Right renal cortex interstitium (tissue), 3 donors: ENCODE measurements at regions not wholly inside any gene's neighbourhood (a gene's known extent, or its start where the extent isn't known, plus 50 kb on each side); places are given as distances from the start of the nearest gene placed in this dataset.

Source experiments
- DNase-seq, 3 donors: peaks; one replicate each; pipeline ENCODE4 v3.0.0-alpha.2; 2013; ENCODE audit warnings: low read depth in 3 of 3, low spot score in 2 of 3

- no peak for DNase-seq
Measured at GRCh38 chr3:194001728-194002459, 134.1 kb upstream of the HES1 start.

GRCh38 chr3:194003114-194004057 lies 132.6 kb upstream of the HES1 start:
- DNase-seq: peak; percentile 56 to 73 (median 70)

- DNase-seq: no peak
Measured at GRCh38 chr3:194005930-194006501, 129.9 kb upstream of the HES1 start.

- no peak for DNase-seq
Measured at GRCh38 chr3:194007592-194008337, 128.2 kb upstream of the HES1 start.

GRCh38 chr3:194009019-194009418 lies 126.9 kb upstream of the HES1 start:
- no peak for DNase-seq

GRCh38 chr3:194009892-194010533 lies 125.9 kb upstream of the HES1 start:
- no peak for DNase-seq

- DNase-seq: no peak
Measured at GRCh38 chr3:194011807-194012206, 124.1 kb upstream of the HES1 start.

- no peak for DNase-seq
Measured at GRCh38 chr3:194013928-194014327, 122.0 kb upstream of the HES1 start.

- no peak for DNase-seq
Measured at GRCh38 chr3:194014756-194015155, 121.2 kb upstream of the HES1 start.

GRCh38 chr3:194019398-194020165 lies 116.4 kb upstream of the HES1 start:
- DNase-seq: no peak

- DNase-seq: no peak
Measured at GRCh38 chr3:194022052-194022451, 113.9 kb upstream of the HES1 start.

GRCh38 chr3:194022816-194023215 lies 113.1 kb upstream of the HES1 start:
- no peak for DNase-seq

- DNase-seq: no peak
Measured at GRCh38 chr3:194023501-194024280, 112.3 kb upstream of the HES1 start.

GRCh38 chr3:194025119-194025518 lies 110.8 kb upstream of the HES1 start:
- DNase-seq: no peak

- DNase-seq: no peak
Measured at GRCh38 chr3:194025951-194026350, 110.0 kb upstream of the HES1 start.

- DNase-seq: no peak
Measured at GRCh38 chr3:194028434-194029004, 107.4 kb upstream of the HES1 start.

- DNase-seq: no peak
Measured at GRCh38 chr3:194029846-194030245, 106.1 kb upstream of the HES1 start.

GRCh38 chr3:194030372-194030771 lies 105.6 kb upstream of the HES1 start:
- no peak for DNase-seq
